Pancreas (tissue), 10 donors: ENCODE measurements at regions not wholly inside any gene's neighbourhood (a gene's known extent, or its start where the extent isn't known, plus 50 kb on each side); places are given as distances from the start of the nearest gene placed in this dataset.

Experiments used
- ATAC-seq, 4 donors: fragments of 200-7000 bp; cut with Tn5 transposase; one replicate each; pipeline versions ENCODE4 v1.8.0 to v1.9.1; 2020; ENCODE audit warnings: mild to moderate bottlenecking in 4 of 4, moderate library complexity in 4 of 4
- DNase-seq, 6 donors: peaks; one replicate each; pipeline ENCODE4 v3.0.0-alpha.2; 2020
- FAIRE-seq: peaks from 2 replicates; lab custom pipeline; 2012; peaks lifted over from hg19 to GRCh38; lab: Jason Lieb, UNC
- H3K27ac ChIP-seq, 4 donors: fragments of 200-600 bp; sonication (generic); 1 replicate in 3 of 4; 2 replicates in 1 of 4; pipeline versions ENCODE4 v1.5.0 to v1.8.0; 2020
- H3K27me3 ChIP-seq, 4 donors: fragments of 200-600 bp; one replicate each; pipeline ENCODE4 v1.8.0; 2021
- H3K36me3 ChIP-seq, 3 donors: fragments of 200-600 bp; sonication (generic) in 1 of 3; one replicate each; pipeline versions ENCODE4 v1.5.0 to v1.8.0; 2020 to 2021
- H3K4me1 ChIP-seq, 3 donors: fragments of 200-600 bp; one replicate each; pipeline ENCODE4 v1.8.0; 2021
- H3K4me3 ChIP-seq, 4 donors: fragments of 200-600 bp; sonication (generic) in 2 of 4; one replicate each; pipeline versions ENCODE4 v1.5.0 to v1.8.0; 2020 to 2021
- H3K9me3 ChIP-seq, 4 donors: fragments of 200-600 bp; one replicate each; pipeline ENCODE4 v1.8.0; 2021
- WGBS, 2 donors: extraction: QIAGEN DNeasy Blood & Tissue Kit; methylation state at CpG; one replicate each; pipeline ENCODE4 v1.1.7; 2013; 5-methylcytosine and 5-hydroxymethylcytosine counted together
- intact Hi-C, 3 donors: fragments of 100-400 bp; cut with DNase I; formaldehyde crosslinking; loops; one replicate each; pipeline versions ENCODE4 v1.11.1 to v1.14.2; 2022
- TF ChIP-seq, protein P1 (sequence below), 4 donors: fragments of 200-600 bp; sonication (generic) in 3 of 4; IDR thresholded peaks; one replicate each; pipeline versions ENCODE4 v1.5.0 to v1.8.0; 2021; ENCODE audit warnings: antibody characterized with exemption in 4 of 4
- donor health status: healthy with polysubstance abuse.
- donor health status: DM: no; HTN: no; CAD: no; lungs with moderate emphysema.
- donor health status: DM: no; HTN: no; CAD: no.
- donor health status: control.
- donor health status: control.
- donor health status: Bipolar disorder and iron deficiency.
- donor health status: DM: yes; HTN: yes; CAD: no.
- donor health status: DM: no; HTN: no; CAD: no.
- donor health status: DM: no; HTN: no; CAD: no.
- donor health status: DM: yes; HTN: yes; CAD: no.

DNA sequence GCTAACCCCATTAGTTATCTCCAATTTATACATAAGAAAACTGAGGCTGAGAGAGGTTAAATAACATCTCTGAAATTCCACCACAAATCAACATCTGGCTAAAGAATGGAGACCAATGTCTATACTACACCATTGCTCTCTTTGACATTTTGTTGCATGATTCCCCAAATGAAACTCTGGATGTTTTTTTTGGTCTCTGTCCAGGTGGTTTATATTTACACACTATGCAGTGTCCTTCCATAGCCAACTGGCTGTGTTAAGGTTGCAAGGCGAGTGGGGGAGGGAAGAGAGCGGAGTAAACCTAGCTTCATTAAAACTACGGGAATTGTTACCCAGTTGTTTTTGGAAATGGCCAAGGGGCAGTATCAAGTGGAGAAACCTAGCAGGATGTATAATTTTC lies 67.2 kb downstream of the KIF4B start:
- intact Hi-C loops, result no loop called here
- no peak for FAIRE-seq
- TF ChIP-seq, protein P1, sequence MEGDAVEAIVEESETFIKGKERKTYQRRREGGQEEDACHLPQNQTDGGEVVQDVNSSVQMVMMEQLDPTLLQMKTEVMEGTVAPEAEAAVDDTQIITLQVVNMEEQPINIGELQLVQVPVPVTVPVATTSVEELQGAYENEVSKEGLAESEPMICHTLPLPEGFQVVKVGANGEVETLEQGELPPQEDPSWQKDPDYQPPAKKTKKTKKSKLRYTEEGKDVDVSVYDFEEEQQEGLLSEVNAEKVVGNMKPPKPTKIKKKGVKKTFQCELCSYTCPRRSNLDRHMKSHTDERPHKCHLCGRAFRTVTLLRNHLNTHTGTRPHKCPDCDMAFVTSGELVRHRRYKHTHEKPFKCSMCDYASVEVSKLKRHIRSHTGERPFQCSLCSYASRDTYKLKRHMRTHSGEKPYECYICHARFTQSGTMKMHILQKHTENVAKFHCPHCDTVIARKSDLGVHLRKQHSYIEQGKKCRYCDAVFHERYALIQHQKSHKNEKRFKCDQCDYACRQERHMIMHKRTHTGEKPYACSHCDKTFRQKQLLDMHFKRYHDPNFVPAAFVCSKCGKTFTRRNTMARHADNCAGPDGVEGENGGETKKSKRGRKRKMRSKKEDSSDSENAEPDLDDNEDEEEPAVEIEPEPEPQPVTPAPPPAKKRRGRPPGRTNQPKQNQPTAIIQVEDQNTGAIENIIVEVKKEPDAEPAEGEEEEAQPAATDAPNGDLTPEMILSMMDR (IDR thresholded peaks at IDR 0.05), result no peak
- Histone ChIP-seq H3K36me3 (no peaks in the 10 kb centered on the region), H3K9me3 (no peaks in the 10 kb centered on the region), H3K27me3 (no peaks in the 10 kb centered on the region), H3K4me3 (no peak overlapping the region), H3K27ac (no peak overlapping the region), H3K4me1 (no peaks in the 10 kb centered on the region)
- WGBS, 2 donors, result 47 to 54% methylated on average over 3 of the region's 3 CpGs
- ATAC-seq, result no peak
- DNase-seq, result no peak

DNA sequence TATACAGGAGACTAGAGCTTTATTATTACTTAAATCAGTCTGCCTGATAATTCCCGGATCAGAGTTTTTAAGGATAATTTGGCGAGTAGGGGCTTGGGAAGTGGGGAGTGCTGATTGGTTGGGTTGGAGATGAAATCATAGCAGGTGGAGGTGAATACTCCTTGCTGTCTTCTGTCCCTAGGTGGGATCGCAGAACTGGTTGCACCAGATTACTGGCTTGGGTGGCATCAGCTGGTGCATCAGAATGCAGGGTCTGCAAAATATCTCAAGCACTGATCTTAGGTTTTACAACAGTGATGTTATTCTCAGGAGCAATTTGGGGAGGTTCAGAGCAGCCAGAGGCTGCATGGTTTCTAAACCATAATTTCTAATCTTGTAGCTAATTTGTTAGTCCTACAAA lies 68.1 kb downstream of the KIF4B start:
- Histone ChIP-seq H3K4me3 (no peak overlapping the region), H3K4me1 (no peaks in the 10 kb centered on the region), H3K27me3 (no peaks in the 10 kb centered on the region), H3K36me3 (no peaks in the 10 kb centered on the region), H3K27ac (no peak overlapping the region), H3K9me3 (no peaks in the 10 kb centered on the region)
- DNase-seq (no peak), ATAC-seq (no peak), FAIRE-seq (no peak)
- intact Hi-C loops, result no loop called here
- TF ChIP-seq, protein P1 (IDR thresholded peaks at IDR 0.05), result no peak
- WGBS, 2 donors, result 67 to 71% methylated on average over 3 of the region's 3 CpGs

DNA sequence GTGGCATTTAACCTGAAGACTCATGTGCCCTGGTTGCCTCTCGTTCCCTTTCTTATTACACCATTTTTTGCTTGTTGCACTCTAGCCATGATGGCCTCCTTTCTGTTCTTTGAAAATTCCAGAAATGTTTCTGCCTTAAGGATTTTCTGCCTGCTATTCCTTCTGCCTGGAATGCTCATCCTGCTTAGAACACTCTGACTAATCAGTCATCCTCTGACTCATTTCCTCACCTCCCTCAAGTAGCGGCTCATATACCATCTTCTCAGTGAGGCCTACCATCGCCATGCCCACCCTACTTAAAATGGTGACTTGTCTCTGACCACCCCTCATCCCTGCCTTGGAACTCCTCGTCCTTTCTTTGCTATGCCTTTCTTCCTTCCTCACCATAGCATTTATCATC lies 68.8 kb downstream of the KIF4B start:
- ATAC-seq, result no peak
- no peaks in the 10 kb centered on the region for H3K4me1 ChIP-seq
- intact Hi-C loops, result no loop called here
- 54 to 61% methylated on average over 4 of the region's 4 CpGs for WGBS, 2 donors
- TF ChIP-seq, protein P1 (IDR thresholded peaks at IDR 0.05), result no peak
- no peaks in the 10 kb centered on the region for H3K9me3 ChIP-seq
- H3K27ac ChIP-seq, result no peak overlapping the region
- no peak for DNase-seq
- no peaks in the 10 kb centered on the region for H3K27me3 ChIP-seq
- H3K4me3 ChIP-seq, result no peak overlapping the region
- FAIRE-seq, result no peak
- H3K36me3 ChIP-seq, result no peaks in the 10 kb centered on the region

DNA sequence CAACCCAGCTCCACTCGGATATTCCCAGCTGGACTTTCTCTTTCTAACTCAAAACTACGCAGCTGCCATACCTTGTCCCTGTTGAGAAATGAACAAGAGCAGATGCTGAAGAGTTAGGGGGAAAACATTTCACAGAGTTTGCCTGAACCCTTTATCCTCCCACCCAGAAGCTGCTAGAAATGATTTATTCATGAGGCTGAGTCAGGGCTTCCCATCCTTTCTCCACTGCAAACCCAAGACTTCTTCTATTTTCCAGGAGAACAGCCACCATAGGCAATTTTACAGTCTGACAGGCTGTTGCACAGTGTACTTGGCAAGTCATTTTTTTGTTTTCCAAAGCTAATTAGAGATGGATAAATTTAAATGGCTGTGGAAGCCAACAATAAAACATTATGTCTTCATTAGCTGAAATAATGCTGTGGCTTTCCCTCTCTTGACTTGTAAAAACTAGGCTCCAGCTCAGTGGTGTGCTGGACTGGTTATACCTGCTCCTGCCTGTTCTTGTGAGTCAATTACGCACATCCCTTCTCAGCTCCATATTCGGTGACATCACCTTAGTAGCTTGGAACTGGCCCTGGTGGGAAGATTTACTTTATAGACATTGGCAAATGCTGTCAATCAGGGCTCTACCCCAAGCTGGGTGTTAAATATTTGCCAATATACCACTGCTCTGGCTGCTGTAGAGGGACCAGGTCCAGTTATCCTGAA lies 71.9 kb downstream of the KIF4B start:
- TF ChIP-seq, protein P1 (IDR thresholded peaks at IDR 0.05), result no peak
- Histone ChIP-seq H3K27me3 (no peaks in the 10 kb centered on the region), H3K36me3 (no peaks in the 10 kb centered on the region), H3K4me3 (no peak overlapping the region), H3K27ac (no peak overlapping the region), H3K9me3 (no peaks in the 10 kb centered on the region), H3K4me1 (no peaks in the 10 kb centered on the region)
- intact Hi-C loops, result no loop called here
- ATAC-seq, result no peak
- FAIRE-seq, result no peak
- DNase-seq, result no peak
- 56 to 66% methylated on average over 4 of the region's 4 CpGs for WGBS, 2 donors

DNA sequence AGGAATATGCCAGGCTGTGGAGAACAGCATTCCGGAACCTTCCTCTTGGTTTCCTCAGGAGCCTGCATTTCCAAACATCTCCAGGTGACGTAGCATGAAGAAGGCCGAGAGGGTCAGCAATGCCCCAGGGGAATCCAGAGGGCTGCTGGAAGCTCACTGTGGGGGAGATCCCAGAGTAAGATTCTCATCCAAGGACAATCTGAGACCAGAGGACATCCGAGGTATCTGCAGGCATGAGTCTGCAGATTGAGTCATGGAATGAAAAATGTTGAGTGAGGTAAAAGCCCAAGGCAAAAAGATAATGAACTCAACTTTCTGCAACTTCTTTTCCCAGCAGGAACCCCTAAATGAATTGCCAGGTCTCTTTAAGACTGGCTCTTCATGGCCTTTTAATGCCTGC lies 73.5 kb downstream of the KIF4B start:
- H3K27me3 ChIP-seq, result no peaks in the 10 kb centered on the region
- H3K27ac ChIP-seq, result no peak overlapping the region
- WGBS, 2 donors, result 63 to 64% methylated on average over 4 of the region's 4 CpGs
- no peak for ATAC-seq
- no peaks in the 10 kb centered on the region for H3K36me3 ChIP-seq
- intact Hi-C loops, result no loop called here
- FAIRE-seq, result no peak
- no peaks in the 10 kb centered on the region for H3K9me3 ChIP-seq
- no peak overlapping the region for H3K4me3 ChIP-seq
- no peak for DNase-seq
- TF ChIP-seq, protein P1 (IDR thresholded peaks at IDR 0.05), result no peak
- no peaks in the 10 kb centered on the region for H3K4me1 ChIP-seq
